DND-41 (cell line): ENCODE measurements at regions not wholly inside any gene's neighbourhood (a gene's known extent, or its start where the extent isn't known, plus 50 kb on each side); places are given as distances from the start of the nearest gene placed in this dataset.
"Not testable (repeated sequence)": the region's sequence is repeated elsewhere in the genome, so short reads cannot be mapped to it uniquely, and the experiment has no call there.

Experiments used
- CTCF ChIP-seq: IDR thresholded peaks from 2 replicates; pipeline ENCODE4 v1.5.1; 2012; ENCODE audit warnings: borderline replicate concordance, low read length, moderate library complexity, mild to moderate bottlenecking; ENCODE audit not compliant: poor library complexity, severe bottlenecking; ENCODE audit errors: extremely low read depth
- EZH2 ChIP-seq: IDR thresholded peaks from 3 replicates; pipeline ENCODE4 v1.6.1; 2012; ENCODE audit warnings: borderline replicate concordance, low read depth, mild to moderate bottlenecking, moderate library complexity, low read length, inconsistent platforms; ENCODE audit not compliant: severe bottlenecking

GRCh38 chr9:63703138-63703665, 1581.8 kb downstream of the FOXD4L5 start:
- not testable (repeated sequence) for TF ChIP-seq CTCF, EZH2
